Peyer's patch (tissue), 4 donors: ENCODE measurements at regions not wholly inside any gene's neighbourhood (a gene's known extent, or its start where the extent isn't known, plus 50 kb on each side); places are given as distances from the start of the nearest gene placed in this dataset.

Experiments used
- DNase-seq, 3 donors: peaks; one replicate each; pipeline ENCODE4 v3.0.0-alpha.2; 2017 to 2019
- H3K27ac ChIP-seq, 4 donors: fragments of 200-600 bp; sonication (generic); one replicate each; pipeline ENCODE4 v1.5.1; 2016 to 2019
- H3K27me3 ChIP-seq, 2 donors: fragments of 200-600 bp; sonication (generic); one replicate each; pipeline ENCODE4 v1.5.1; 2019
- H3K36me3 ChIP-seq, 3 donors: fragments of 200-600 bp; sonication (generic); one replicate each; pipeline ENCODE4 v1.5.1; 2016 to 2019
- H3K4me1 ChIP-seq, 4 donors: fragments of 200-600 bp; sonication (generic); one replicate each; pipeline ENCODE4 v1.5.1; 2016 to 2019
- H3K4me3 ChIP-seq, 4 donors: fragments of 200-600 bp; sonication (generic); 1 replicate in 3 of 4; 2 replicates in 1 of 4; pipeline ENCODE4 v1.5.1; 2016 to 2019; ENCODE audit warnings: mild to moderate bottlenecking in 1 of 4
- H3K9me3 ChIP-seq, 4 donors: fragments of 200-600 bp; sonication (generic); one replicate each; pipeline ENCODE4 v1.5.1; 2016 to 2019; ENCODE audit warnings: mild to moderate bottlenecking in 1 of 4
- POLR2A ChIP-seq, 2 donors: fragments of 450-650 bp; IDR thresholded peaks; one replicate each; pipeline ENCODE4 v1.5.1; 2017; ENCODE audit warnings: antibody characterized with exemption in 2 of 2, mild to moderate bottlenecking in 2 of 2, moderate library complexity in 2 of 2
- TF ChIP-seq, protein P1 (sequence below), 6 experiments: fragments of 450-650 bp in 4 of 6; fragments of 200-600 bp in 2 of 6; sonication (generic) in 1 of 6; IDR thresholded peaks; one replicate each; pipeline ENCODE4 v1.5.1; 2017 to 2019; ENCODE audit warnings: antibody characterized with exemption in 6 of 6, mild to moderate bottlenecking in 3 of 6, moderate library complexity in 1 of 6

DNA sequence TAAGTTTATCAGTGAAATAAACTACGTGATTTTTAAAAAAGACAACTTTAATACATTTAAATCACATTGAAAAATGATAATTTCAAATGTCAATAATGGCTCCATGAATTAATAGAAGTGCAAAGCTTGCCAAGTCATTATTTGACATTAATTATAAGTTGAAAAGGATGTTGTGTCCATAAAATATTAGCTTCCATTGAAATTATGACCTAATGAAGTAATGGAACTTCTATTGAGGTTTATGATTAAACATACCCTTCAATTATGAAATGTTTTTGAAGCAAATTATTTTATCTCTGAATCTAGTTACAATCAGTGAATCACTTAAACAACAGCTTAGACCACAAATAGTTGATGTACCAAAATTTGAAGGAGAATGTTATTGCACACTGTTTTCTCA lies 144.2 kb downstream of the SLITRK6 start:
- Histone ChIP-seq H3K27ac (no peak overlapping the region), H3K4me3 (no peak overlapping the region), H3K9me3 (no peaks in the 10 kb centered on the region), H3K27me3 (no peaks in the 10 kb centered on the region), H3K4me1 (no peaks in the 10 kb centered on the region), H3K36me3 (no peaks in the 10 kb centered on the region)
- DNase-seq: no peak
- TF ChIP-seq POLR2A (IDR thresholded peaks at IDR 0.05): no peak
- TF ChIP-seq, protein P1, sequence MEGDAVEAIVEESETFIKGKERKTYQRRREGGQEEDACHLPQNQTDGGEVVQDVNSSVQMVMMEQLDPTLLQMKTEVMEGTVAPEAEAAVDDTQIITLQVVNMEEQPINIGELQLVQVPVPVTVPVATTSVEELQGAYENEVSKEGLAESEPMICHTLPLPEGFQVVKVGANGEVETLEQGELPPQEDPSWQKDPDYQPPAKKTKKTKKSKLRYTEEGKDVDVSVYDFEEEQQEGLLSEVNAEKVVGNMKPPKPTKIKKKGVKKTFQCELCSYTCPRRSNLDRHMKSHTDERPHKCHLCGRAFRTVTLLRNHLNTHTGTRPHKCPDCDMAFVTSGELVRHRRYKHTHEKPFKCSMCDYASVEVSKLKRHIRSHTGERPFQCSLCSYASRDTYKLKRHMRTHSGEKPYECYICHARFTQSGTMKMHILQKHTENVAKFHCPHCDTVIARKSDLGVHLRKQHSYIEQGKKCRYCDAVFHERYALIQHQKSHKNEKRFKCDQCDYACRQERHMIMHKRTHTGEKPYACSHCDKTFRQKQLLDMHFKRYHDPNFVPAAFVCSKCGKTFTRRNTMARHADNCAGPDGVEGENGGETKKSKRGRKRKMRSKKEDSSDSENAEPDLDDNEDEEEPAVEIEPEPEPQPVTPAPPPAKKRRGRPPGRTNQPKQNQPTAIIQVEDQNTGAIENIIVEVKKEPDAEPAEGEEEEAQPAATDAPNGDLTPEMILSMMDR (IDR thresholded peaks at IDR 0.05): no peak

DNA sequence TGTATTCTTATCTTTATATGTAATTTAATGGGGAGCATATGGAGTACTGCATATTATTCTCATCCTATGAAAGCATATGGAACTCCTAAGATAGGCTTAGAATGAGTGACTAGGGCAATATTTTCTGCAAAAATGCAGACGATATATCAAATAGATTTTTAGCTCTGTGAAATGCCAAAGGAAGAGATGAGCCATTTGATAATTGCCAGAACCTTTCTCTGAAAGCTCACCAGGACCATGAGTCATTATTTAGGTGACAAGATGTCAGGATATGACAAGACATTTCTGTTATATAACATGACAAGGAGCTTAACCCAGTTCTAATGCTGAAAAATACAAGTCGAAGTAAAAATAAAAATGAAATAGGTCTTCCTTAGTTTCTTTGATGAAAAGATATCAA lies 145.0 kb downstream of the SLITRK6 start:
- H3K4me1 ChIP-seq: no peaks in the 10 kb centered on the region
- no peaks in the 10 kb centered on the region for H3K27me3 ChIP-seq
- H3K4me3 ChIP-seq: no peak overlapping the region
- no peaks in the 10 kb centered on the region for H3K9me3 ChIP-seq
- DNase-seq: no peak
- H3K27ac ChIP-seq: no peak overlapping the region
- no peaks in the 10 kb centered on the region for H3K36me3 ChIP-seq
- TF ChIP-seq, protein P1 (IDR thresholded peaks at IDR 0.05): no peak
- no peak for TF ChIP-seq POLR2A (IDR thresholded peaks at IDR 0.05)

DNA sequence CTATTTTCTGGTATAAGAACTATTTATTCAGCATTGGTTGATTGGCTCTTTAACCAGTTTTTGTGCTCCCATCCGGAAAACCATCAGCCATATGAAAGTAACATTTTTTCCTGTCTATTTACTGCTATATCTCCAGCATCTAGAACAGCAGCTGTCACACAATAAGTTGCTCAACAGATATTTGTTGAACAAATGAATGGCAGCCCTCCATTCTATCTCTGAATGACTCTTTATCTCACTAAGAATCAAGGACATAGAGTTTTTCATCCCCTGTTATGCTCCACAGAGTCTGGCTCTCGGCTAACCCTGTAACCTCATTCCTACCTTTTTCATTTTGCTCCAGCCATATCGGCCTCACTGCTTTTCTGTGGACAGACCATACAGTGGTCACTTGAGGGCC lies 145.5 kb downstream of the SLITRK6 start:
- no peak for DNase-seq
- Histone ChIP-seq H3K4me1 (no peaks in the 10 kb centered on the region), H3K27ac (no peak overlapping the region), H3K36me3 (no peaks in the 10 kb centered on the region), H3K4me3 (no peak overlapping the region), H3K27me3 (no peaks in the 10 kb centered on the region), H3K9me3 (no peaks in the 10 kb centered on the region)
- TF ChIP-seq POLR2A (IDR thresholded peaks at IDR 0.05): no peak
- TF ChIP-seq, protein P1 (IDR thresholded peaks at IDR 0.05): no peak

DNA sequence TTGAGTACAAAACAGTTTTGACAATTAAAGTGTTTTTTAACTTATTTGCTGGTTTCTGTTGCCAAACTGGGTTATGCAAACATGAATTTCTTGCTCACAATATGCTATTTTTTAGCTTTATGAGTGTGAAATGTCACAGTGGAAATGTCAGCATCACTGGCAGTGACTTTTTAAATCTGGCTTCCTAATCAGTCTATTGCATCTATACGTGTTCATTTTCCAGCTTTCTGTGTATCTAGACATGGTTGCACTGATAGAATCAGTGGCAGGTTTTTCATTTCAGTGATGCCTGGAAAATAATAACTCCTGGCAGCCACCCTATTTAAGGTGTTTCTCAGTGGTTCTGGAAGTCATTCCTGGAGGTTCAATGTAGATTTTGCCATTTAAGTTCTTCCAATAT lies 146.7 kb downstream of the SLITRK6 start:
- DNase-seq: no peak

DNA sequence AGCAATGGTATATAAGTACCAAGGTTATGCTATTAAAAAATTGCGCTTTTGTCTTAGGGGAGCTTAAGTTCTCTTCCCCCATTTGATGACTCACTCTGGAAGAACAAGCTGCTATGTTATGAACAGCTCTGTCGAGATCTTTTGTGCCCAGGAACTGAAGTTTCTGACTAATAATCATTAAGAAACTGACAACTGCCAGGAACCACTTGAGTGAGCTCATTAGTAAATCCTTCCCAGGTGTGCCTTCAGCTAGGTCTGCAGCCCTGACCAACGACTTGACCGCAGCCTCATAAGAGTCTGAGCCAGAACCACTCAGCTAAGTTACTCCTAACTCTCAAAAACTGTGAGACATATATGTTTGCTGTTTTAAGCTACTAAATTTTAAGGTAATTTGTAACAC lies 147.8 kb downstream of the SLITRK6 start:
- Histone ChIP-seq H3K27ac (no peak overlapping the region), H3K36me3 (no peaks in the 10 kb centered on the region), H3K9me3 (no peaks in the 10 kb centered on the region), H3K4me1 (no peaks in the 10 kb centered on the region), H3K4me3 (no peak overlapping the region), H3K27me3 (no peaks in the 10 kb centered on the region)
- TF ChIP-seq, protein P1 (IDR thresholded peaks at IDR 0.05): no peak
- no peak for TF ChIP-seq POLR2A (IDR thresholded peaks at IDR 0.05)
- no peak for DNase-seq

More for the DNA sequence above, 146.7 kb downstream of the SLITRK6 start:
- Histone ChIP-seq H3K4me3 (no peak overlapping the region), H3K9me3 (no peaks in the 10 kb centered on the region), H3K4me1 (no peaks in the 10 kb centered on the region), H3K27me3 (no peaks in the 10 kb centered on the region), H3K36me3 (no peaks in the 10 kb centered on the region), H3K27ac (no peak overlapping the region)
- TF ChIP-seq, protein P1 (IDR thresholded peaks at IDR 0.05): no peak
- no peak for TF ChIP-seq POLR2A (IDR thresholded peaks at IDR 0.05)

DNA sequence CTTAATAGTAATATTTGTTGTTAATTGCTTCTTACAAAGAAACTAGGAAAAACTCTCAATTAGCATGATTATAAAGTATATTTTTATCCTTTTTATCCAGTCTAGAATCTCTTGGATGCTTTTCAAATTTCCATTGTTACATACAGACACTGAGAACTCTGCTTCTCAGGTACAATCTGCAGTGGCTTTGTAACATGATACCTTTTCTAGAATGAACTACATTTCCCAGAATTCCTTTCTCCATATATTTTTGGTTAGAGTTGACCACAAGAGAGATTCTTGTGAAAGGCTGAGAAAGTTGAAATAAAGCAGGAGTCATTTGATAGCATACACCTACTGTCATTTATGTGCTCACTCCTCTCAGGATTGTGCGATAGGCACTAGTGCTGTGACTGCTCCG lies 148.6 kb downstream of the SLITRK6 start:
- Histone ChIP-seq H3K4me1 (no peaks in the 10 kb centered on the region), H3K9me3 (no peaks in the 10 kb centered on the region), H3K4me3 (no peak overlapping the region), H3K27ac (no peak overlapping the region), H3K36me3 (no peaks in the 10 kb centered on the region), H3K27me3 (no peaks in the 10 kb centered on the region)
- no peak for TF ChIP-seq POLR2A (IDR thresholded peaks at IDR 0.05)
- TF ChIP-seq, protein P1 (IDR thresholded peaks at IDR 0.05): no peak
- no peak for DNase-seq
